ENCODE measurements at regions not wholly inside any gene's neighbourhood (a gene's known extent, or its start where the extent isn't known, plus 50 kb on each side); places are given as distances from the start of the nearest gene placed in this dataset.

DNA sequence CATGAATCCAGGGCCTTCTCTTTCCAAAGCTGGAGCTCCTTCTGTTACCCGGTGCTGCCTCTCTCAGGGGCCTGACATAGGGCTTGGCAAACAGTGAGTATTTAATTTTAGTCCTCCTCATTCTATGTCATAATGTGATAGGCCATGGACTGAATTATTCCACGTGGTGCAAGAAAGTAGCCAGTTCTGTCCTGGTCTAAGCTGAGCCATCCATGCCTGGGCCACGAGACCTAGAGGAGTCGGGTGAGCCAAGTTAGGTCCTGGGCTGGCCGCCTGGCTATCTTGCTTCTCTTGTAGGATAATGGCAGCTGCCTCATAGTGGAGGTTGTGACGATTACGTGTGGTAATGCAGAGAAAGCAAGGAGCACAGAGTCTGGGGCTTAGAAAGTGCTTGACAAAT is 170.6 kb downstream of the FAM43A start:
- TF ChIP-seq POLR2AphosphoS5 (IDR thresholded peaks at IDR 0.05; ENCODE audit: low read depth, low read length) (no peak), TAF1 (IDR thresholded peaks at IDR 0.05; ENCODE audit: borderline replicate concordance, insufficient read depth, low read length) (no peak), SIN3A (IDR thresholded peaks at IDR 0.05; ENCODE audit: borderline replicate concordance, insufficient read depth, low read length) (no peak)
- TF ChIP-seq, protein P1, sequence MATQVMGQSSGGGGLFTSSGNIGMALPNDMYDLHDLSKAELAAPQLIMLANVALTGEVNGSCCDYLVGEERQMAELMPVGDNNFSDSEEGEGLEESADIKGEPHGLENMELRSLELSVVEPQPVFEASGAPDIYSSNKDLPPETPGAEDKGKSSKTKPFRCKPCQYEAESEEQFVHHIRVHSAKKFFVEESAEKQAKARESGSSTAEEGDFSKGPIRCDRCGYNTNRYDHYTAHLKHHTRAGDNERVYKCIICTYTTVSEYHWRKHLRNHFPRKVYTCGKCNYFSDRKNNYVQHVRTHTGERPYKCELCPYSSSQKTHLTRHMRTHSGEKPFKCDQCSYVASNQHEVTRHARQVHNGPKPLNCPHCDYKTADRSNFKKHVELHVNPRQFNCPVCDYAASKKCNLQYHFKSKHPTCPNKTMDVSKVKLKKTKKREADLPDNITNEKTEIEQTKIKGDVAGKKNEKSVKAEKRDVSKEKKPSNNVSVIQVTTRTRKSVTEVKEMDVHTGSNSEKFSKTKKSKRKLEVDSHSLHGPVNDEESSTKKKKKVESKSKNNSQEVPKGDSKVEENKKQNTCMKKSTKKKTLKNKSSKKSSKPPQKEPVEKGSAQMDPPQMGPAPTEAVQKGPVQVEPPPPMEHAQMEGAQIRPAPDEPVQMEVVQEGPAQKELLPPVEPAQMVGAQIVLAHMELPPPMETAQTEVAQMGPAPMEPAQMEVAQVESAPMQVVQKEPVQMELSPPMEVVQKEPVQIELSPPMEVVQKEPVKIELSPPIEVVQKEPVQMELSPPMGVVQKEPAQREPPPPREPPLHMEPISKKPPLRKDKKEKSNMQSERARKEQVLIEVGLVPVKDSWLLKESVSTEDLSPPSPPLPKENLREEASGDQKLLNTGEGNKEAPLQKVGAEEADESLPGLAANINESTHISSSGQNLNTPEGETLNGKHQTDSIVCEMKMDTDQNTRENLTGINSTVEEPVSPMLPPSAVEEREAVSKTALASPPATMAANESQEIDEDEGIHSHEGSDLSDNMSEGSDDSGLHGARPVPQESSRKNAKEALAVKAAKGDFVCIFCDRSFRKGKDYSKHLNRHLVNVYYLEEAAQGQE (IDR thresholded peaks at IDR 0.05; ENCODE audit: insufficient read depth in 1 of 2, low read depth in 2 of 2, low read length in 2 of 2): no peak

All from PFSK-1 (cell line).